Endothelial cell of umbilical vein (primary cell): ENCODE measurements at regions not wholly inside any gene's neighbourhood (a gene's known extent, or its start where the extent isn't known, plus 50 kb on each side); places are given as distances from the start of the nearest gene placed in this dataset.

Source experiments
- BruUV-seq: library from RNA; stranded (reverse); fragments of 400-500 nt; replicated peaks from 2 replicates; lab custom pipeline; 2021; lab: Mats Ljungman, UMichigan
- CTCF ChIA-PET: fragments of 300-600, 350-600 bp; sonication (Branson Sonifier 250); formaldehyde crosslinking; loops from one replicate; lab custom pipeline; 2021; ENCODE audit warnings: antibody characterized with exemption, inconsistent platforms; lab: Charles Lee
- POLR2A ChIA-PET: fragments of 300-600, 350-600 bp; sonication (Branson Sonifier 250); formaldehyde crosslinking; loops from one replicate; lab custom pipeline; 2021; ENCODE audit warnings: antibody characterized with exemption, inconsistent platforms; lab: Charles Lee
- DNase-seq: peaks from one replicate; pipeline ENCODE4 v3.0.0-alpha.2; 2011; ENCODE audit warnings: low read depth, low spot score
- FAIRE-seq: peaks from 2 replicates; lab custom pipeline; 2011; peaks lifted over from hg19 to GRCh38; lab: Jason Lieb, UNC
- H2AFZ ChIP-seq: 2 replicates; pipeline ENCODE4 v1.6.0; 2012; ENCODE audit warnings: low read depth, low read length, control low read depth, inconsistent platforms
- H3K27ac ChIP-seq: 2 replicates; pipeline ENCODE4 v1.5.1; 2011; ENCODE audit warnings: low read depth, mild to moderate bottlenecking, control low read depth, low read length, moderate library complexity; ENCODE audit not compliant: insufficient read depth
- H3K27me3 ChIP-seq, 2 experiments: 2 replicates each; pipeline versions ENCODE4 v1.6.0 to v1.6.1; 2011; ENCODE audit warnings: low read length in 2 of 2, mixed read lengths in 1 of 2; ENCODE audit not compliant: control insufficient read depth in 2 of 2, insufficient read depth in 2 of 2
- H3K36me3 ChIP-seq, 2 experiments: 2 replicates in 1 of 2; 3 replicates in 1 of 2; pipeline ENCODE4 v1.5.1; 2011; ENCODE audit warnings: low read length in 2 of 2, mild to moderate bottlenecking in 1 of 2, moderate library complexity in 1 of 2; ENCODE audit not compliant: control insufficient read depth in 2 of 2, insufficient read depth in 2 of 2; ENCODE audit errors: extremely low read depth in 1 of 2
- H3K4me1 ChIP-seq: 3 replicates; pipeline ENCODE4 v1.5.1; 2011; ENCODE audit warnings: mild to moderate bottlenecking, low read length; ENCODE audit not compliant: control insufficient read depth, insufficient read depth; ENCODE audit errors: extremely low read depth
- H3K4me2 ChIP-seq: 2 replicates; pipeline ENCODE4 v1.6.1; 2011; ENCODE audit warnings: low read length, control low read depth, mixed read lengths; ENCODE audit not compliant: insufficient read depth
- H3K4me3 ChIP-seq, 3 experiments: fragments of 200-600 bp in 1 of 3; sonication (generic), shearing (Covaris generic) in 1 of 3; replicated peaks in 1 of 3; 2 replicates each; pipeline ENCODE4 v1.5.1; 2011 to 2016; ENCODE audit warnings: control low read depth in 3 of 3, low read length in 3 of 3, mild to moderate bottlenecking in 2 of 3, inconsistent platforms in 1 of 3, low read depth in 1 of 3, moderate library complexity in 1 of 3; ENCODE audit not compliant: insufficient read depth in 1 of 3
- H3K79me2 ChIP-seq: 2 replicates; pipeline ENCODE4 v1.6.0; 2012; ENCODE audit warnings: low read length, inconsistent platforms; ENCODE audit not compliant: control insufficient read depth, insufficient read depth
- H3K9ac ChIP-seq: replicated peaks from 2 replicates; pipeline ENCODE3; 2011; ENCODE audit warnings: low read length, control low read depth; ENCODE audit not compliant: insufficient read depth; ENCODE audit errors: extremely low read depth
- H3K9me1 ChIP-seq: replicated peaks from 3 replicates; pipeline ENCODE4 v1.6.0; 2011; ENCODE audit warnings: mild to moderate bottlenecking, low read length; ENCODE audit not compliant: control insufficient read depth, insufficient read depth; ENCODE audit errors: extremely low read depth
- H3K9me3 ChIP-seq: replicated peaks from 2 replicates; pipeline ENCODE4 v1.5.1; 2012; ENCODE audit warnings: low read length, inconsistent platforms; ENCODE audit not compliant: control insufficient read depth, insufficient read depth
- H4K20me1 ChIP-seq: replicated peaks from 2 replicates; pipeline ENCODE3; 2011; ENCODE audit warnings: mild to moderate bottlenecking, low read length; ENCODE audit not compliant: control insufficient read depth, insufficient read depth; ENCODE audit errors: extremely low read depth
- EZH2 ChIP-seq: IDR thresholded peaks from 2 replicates; pipeline ENCODE4 v1.6.1; 2012; ENCODE audit warnings: borderline replicate concordance, low read depth, mild to moderate bottlenecking, moderate library complexity, low read length, inconsistent platforms; ENCODE audit not compliant: severe bottlenecking
- FOS ChIP-seq: IDR thresholded peaks from 2 replicates; pipeline ENCODE4 v1.6.1; 2011; ENCODE audit warnings: mild to moderate bottlenecking, low read length, moderate library complexity, borderline replicate concordance; ENCODE audit not compliant: insufficient read depth
- GATA2 ChIP-seq: IDR thresholded peaks from 2 replicates; pipeline ENCODE4 v1.7.0; 2011; ENCODE audit warnings: low read depth, mild to moderate bottlenecking, moderate library complexity, mixed read lengths, low read length; ENCODE audit not compliant: insufficient read length, insufficient read depth
- JUN ChIP-seq: IDR thresholded peaks from 2 replicates; pipeline ENCODE4 v1.6.1; 2011; ENCODE audit warnings: borderline replicate concordance, low read depth; ENCODE audit not compliant: insufficient read length, insufficient read depth
- MYC ChIP-seq: IDR thresholded peaks from one replicate; pipeline ENCODE4 v1.6.1; 2011; ENCODE audit warnings: mild to moderate bottlenecking, low read depth, low read length
- POLR2A ChIP-seq: IDR thresholded peaks from 2 replicates; pipeline ENCODE4 v1.6.1; 2012; ENCODE audit warnings: low read depth, mild to moderate bottlenecking, control low read depth, low read length
- POLR2AphosphoS5 ChIP-seq: IDR thresholded peaks from 2 replicates; pipeline ENCODE4 v1.6.1; 2012; ENCODE audit warnings: low read depth, mild to moderate bottlenecking, control low read depth, low read length, moderate library complexity; ENCODE audit not compliant: insufficient read depth
- dilution Hi-C: fragments of 300-500 bp; cut with MboI; formaldehyde crosslinking; loops from one replicate; pipeline ENCODE4 v1.15.0; 2019; ENCODE audit warnings: low sequenced_read_pairs; ENCODE audit not compliant: extremely low pct_ligation_motif_present
- intact Hi-C: fragments of 100-400 bp; cut with micrococcal nuclease; formaldehyde crosslinking; loops from one replicate; pipeline ENCODE4 v1.10.0; 2022
- TF ChIP-seq, protein P1 (sequence below), 2 donors: IDR thresholded peaks; 1 replicate in 1 of 2; 2 replicates in 1 of 2; pipeline ENCODE4 v1.5.1; 2011; ENCODE audit warnings: low read length in 2 of 2, mild to moderate bottlenecking in 2 of 2, moderate library complexity in 2 of 2, control low read depth in 1 of 2, inconsistent platforms in 1 of 2, low read depth in 1 of 2; ENCODE audit not compliant: insufficient read depth in 1 of 2; ENCODE audit errors: extremely low read depth in 1 of 2
- TF ChIP-seq, protein P2 (sequence below): IDR thresholded peaks from 2 replicates; pipeline ENCODE4 v1.6.1; 2011; ENCODE audit not compliant: insufficient read depth, insufficient read length

DNA sequence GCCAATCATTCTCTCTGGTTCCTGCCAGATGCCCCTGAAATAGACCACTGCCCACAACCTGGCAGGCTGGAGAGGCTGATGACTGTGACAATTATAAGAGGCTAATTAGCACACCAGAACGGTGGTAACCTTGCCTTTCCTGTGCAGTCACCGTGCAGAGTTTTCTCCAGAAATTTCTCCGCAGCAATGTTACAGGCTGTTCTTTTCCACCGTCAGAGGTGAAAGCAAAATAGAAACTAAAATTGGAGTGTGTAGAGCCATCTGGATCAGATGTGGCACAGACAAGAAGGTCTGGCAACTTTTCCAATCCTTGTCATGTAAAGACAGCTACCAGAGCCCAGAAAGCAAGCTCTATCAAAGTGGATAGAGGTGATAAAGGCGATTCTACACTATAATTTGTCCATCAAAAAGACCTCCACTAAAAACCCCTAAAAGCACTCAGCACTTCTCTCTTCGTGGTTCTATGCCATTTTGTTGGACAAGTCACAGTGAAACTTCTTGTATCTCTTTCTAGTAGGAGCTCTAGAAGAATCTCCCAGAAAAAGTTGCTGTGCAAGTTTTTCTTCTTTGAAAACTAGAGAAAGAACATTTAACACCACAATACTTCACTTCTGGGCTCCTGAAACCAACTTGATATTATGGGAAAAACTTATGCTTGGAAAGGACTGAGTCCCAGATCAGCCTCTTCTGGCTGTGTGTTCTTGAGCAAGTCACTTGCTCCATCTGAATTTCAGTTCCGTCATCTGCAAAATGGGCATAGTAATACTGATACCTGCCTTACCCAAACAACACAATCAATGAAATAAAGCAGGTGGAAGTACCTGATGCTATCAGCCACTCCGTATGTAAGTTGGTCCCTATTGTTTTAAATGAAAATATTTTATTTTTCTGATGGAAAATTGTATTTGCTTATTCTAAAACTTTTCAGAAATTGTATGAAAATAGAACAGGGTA lies 295.6 kb upstream of the DLGAP1 start:
- Histone ChIP-seq H3K36me3 (no peaks in the 10 kb centered on the region), H3K4me3 (no peak overlapping the region), H4K20me1 (no peaks in the 10 kb centered on the region), H3K27me3 (no peaks in the 10 kb centered on the region), H3K9me3 (peaks cover 6% of the 10 kb centered on the region), H2AFZ (no peak overlapping the region), H3K27ac (no peak overlapping the region), H3K9me1 (no peaks in the 10 kb centered on the region), H3K4me1 (no peaks in the 10 kb centered on the region), H3K4me2 (no peak overlapping the region), H3K79me2 (no peaks in the 10 kb centered on the region), H3K9ac (no peak overlapping the region)
- no peak for FAIRE-seq
- dilution Hi-C loops (no loop called here), intact Hi-C loops (no loop called here)
- no peak for DNase-seq
- no peak for TF ChIP-seq POLR2A
- TF ChIP-seq GATA2, result no peak
- TF ChIP-seq, protein P1, sequence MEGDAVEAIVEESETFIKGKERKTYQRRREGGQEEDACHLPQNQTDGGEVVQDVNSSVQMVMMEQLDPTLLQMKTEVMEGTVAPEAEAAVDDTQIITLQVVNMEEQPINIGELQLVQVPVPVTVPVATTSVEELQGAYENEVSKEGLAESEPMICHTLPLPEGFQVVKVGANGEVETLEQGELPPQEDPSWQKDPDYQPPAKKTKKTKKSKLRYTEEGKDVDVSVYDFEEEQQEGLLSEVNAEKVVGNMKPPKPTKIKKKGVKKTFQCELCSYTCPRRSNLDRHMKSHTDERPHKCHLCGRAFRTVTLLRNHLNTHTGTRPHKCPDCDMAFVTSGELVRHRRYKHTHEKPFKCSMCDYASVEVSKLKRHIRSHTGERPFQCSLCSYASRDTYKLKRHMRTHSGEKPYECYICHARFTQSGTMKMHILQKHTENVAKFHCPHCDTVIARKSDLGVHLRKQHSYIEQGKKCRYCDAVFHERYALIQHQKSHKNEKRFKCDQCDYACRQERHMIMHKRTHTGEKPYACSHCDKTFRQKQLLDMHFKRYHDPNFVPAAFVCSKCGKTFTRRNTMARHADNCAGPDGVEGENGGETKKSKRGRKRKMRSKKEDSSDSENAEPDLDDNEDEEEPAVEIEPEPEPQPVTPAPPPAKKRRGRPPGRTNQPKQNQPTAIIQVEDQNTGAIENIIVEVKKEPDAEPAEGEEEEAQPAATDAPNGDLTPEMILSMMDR (IDR thresholded peaks at IDR 0.05; ENCODE audit: extremely low read depth in 1 of 2, insufficient read depth in 1 of 2, low read depth in 1 of 2, low read length in 2 of 2), result no peak
- TF ChIP-seq EZH2, result no peak
- no peak for TF ChIP-seq JUN
- TF ChIP-seq, protein P2, sequence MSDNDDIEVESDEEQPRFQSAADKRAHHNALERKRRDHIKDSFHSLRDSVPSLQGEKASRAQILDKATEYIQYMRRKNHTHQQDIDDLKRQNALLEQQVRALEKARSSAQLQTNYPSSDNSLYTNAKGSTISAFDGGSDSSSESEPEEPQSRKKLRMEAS, result no peak
- no peak for TF ChIP-seq FOS
- no peak for TF ChIP-seq MYC
- no peak for TF ChIP-seq POLR2AphosphoS5
- ChIA-PET POLR2A (no interaction called here), CTCF (no interaction called here)
- BruUV-seq, result no TSS peak
